SH-SY5Y (cell line): ENCODE measurements at regions not wholly inside any gene's neighbourhood (a gene's known extent, or its start where the extent isn't known, plus 50 kb on each side); places are given as distances from the start of the nearest gene placed in this dataset.

ENCODE experiments used
- GATA2 ChIP-seq: IDR thresholded peaks from 2 replicates; pipeline ENCODE4 v1.6.1; 2011; ENCODE audit warnings: mild to moderate bottlenecking, low read depth, low read length
- GATA3 ChIP-seq: IDR thresholded peaks from 2 replicates; pipeline ENCODE4 v1.6.1; 2011; ENCODE audit warnings: low read depth, mild to moderate bottlenecking, low read length, moderate library complexity

DNA sequence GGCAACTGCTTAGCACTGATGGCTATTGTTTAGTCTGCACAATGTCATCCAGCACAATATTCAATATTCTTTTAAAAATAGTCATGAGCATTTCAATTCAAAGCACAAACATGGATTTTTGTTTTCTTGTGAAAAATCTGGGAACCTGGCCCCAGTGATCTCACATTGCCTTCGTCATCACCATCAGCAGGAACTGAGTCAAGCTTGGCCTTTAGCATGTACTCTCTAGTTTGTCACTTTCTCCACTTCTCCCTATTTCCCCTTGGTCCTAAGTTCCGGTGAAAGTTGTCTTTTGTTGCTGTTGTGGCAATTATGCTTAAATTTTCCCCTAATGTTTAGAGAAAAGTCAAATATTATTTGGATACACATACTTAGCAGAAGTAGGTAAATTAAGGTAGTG, 252.9 kb upstream of the SORCS1 start:
- TF ChIP-seq GATA3 = no peak
- no peak for TF ChIP-seq GATA2
